Memory B cell (primary cell): ENCODE measurements at regions not wholly inside any gene's neighbourhood (a gene's known extent, or its start where the extent isn't known, plus 50 kb on each side); places are given as distances from the start of the nearest gene placed in this dataset.
"Not testable (repeated sequence)": the region's sequence is repeated elsewhere in the genome, so short reads cannot be mapped to it uniquely, and the experiment has no call there.

Experiments used
- ATAC-seq: fragments of 150-1000 bp; cut with Tn5 transposase; 2 replicates; pipeline ENCODE4 v1.10.0; 2021; ENCODE audit warnings: low read depth, mild to moderate bottlenecking, moderate library complexity
- DNase-seq, 2 donors: peaks; one replicate each; pipeline ENCODE4 v3.0.0; 2022; ENCODE audit warnings: low spot score in 2 of 2
- H3K27ac Mint-ChIP-seq: one replicate; pipeline ENCODE4 v1.8.0; 2022; ENCODE audit warnings: mild to moderate bottlenecking, moderate library complexity, mixed read lengths
- H3K27me3 Mint-ChIP-seq: one replicate; pipeline ENCODE4 v1.8.0; 2022; ENCODE audit warnings: mixed read lengths
- H3K36me3 Mint-ChIP-seq: one replicate; pipeline ENCODE4 v1.8.0; 2022; ENCODE audit warnings: mild to moderate bottlenecking, mixed read lengths
- H3K4me1 Mint-ChIP-seq: one replicate; pipeline ENCODE4 v1.8.0; 2022; ENCODE audit warnings: mixed read lengths
- H3K4me3 Mint-ChIP-seq: one replicate; pipeline ENCODE4 v1.8.0; 2022; ENCODE audit warnings: mild to moderate bottlenecking, moderate library complexity, mixed read lengths
- H3K9me3 Mint-ChIP-seq: one replicate; pipeline ENCODE4 v1.8.0; 2022; ENCODE audit warnings: mixed read lengths

DNA sequence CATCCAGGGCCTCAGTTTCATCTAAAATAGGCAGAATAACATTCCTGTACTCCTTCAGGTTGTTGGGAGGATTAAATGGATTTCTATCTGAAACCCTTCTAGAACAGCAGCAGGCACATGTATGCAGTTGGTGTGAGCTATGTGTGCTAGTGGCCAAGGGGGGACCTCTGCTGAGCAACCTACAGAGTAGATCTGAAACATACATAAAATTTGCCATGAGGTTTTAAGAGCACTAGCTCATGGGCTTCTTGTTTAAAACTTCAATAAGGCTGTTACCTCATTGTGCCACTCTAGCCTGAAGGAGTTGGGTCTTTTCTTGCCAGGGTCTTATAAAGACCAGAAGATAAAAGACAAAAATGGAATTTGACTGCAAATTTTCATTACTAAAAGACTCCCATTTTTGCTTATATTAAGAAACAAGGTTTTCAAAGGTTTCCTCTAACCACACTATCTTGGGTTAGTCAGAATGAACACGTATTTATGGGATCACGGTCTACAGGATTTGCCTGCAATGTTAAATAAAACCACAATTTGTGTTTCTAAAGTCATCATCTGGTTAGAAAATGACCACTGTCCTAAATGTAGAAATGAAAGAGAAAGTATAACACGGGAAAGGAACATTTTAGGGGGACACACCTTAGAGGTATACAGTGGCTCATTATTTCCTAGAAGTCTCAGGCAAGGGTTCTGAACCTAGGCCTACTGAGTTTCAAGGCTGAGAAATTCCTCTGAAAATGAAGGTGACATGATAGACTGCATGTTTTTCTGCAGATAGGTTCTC, 144.9 kb upstream of the OLIG3 start:
- Mint-ChIP-seq H3K27ac (peak overlapping the region; percentile 56), H3K4me1 (peaks cover 5% of the 10 kb centered on the region), H3K9me3 (no peaks in the 10 kb centered on the region), H3K36me3 (no peaks in the 10 kb centered on the region), H3K4me3 (no peak overlapping the region), H3K27me3 (no peaks in the 10 kb centered on the region)
- ATAC-seq (peak; percentile 38), DNase-seq (no peak)

DNA sequence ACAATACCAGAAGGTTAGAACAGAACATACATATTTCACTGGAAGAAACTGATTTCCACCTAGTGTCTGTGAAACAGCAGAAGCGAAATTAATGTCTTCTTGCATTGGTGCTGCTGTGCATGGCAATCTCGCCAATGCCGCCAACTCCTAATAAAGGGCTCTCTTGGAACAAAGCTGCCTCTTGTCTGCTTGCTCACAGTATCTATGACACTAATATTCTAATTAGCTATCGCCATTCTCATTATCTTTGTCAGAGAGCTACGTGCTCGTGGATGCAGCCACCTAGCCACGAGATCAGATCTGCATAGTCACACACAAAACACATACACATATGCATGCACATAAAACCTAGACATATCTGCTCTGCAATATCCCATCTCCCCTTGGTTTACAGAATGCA, 145.9 kb upstream of the OLIG3 start:
- no peaks in the 10 kb centered on the region for H3K27me3 Mint-ChIP-seq
- H3K27ac Mint-ChIP-seq, result no peak overlapping the region
- no peak overlapping the region for H3K4me3 Mint-ChIP-seq
- peaks cover 5% of the 10 kb centered on the region for H3K4me1 Mint-ChIP-seq
- H3K9me3 Mint-ChIP-seq, result no peaks in the 10 kb centered on the region
- DNase-seq (no peak), ATAC-seq (no peak)
- H3K36me3 Mint-ChIP-seq, result no peaks in the 10 kb centered on the region

DNA sequence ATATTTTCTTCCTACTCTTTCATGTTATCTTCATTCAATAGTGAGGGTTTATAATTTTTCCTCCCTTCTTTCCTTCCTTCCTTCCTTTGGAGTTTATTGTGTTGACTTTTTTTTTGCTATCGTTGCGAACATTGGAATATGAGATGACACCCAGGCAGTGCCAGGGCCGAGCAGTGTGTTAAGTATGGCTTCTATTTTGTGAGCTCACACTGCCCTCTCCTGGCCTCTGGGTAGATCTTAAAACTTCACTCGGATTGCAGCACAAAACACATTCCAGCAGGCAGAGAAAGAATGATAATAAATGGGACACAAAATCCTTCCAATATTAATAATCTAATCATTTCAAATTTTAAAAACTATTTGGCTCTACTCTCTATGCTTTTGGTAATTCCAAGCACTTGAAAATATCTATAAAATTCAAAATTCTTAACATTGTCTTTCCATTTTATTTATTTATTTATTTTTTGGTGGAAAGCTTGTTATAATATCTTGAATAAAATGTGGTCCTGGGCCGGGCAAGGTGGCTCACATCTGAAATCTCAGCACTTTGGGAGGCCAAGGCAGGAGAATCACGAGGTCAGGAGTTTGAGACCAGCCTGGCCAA, 147.4 kb upstream of the OLIG3 start:
- H3K27me3 Mint-ChIP-seq, result peaks cover 3% of the 10 kb centered on the region
- DNase-seq (peak; percentile 47 to 51), ATAC-seq (peak; percentile 92)
- H3K4me1 Mint-ChIP-seq, result peaks cover 5% of the 10 kb centered on the region
- no peak overlapping the region for H3K27ac Mint-ChIP-seq
- H3K9me3 Mint-ChIP-seq, result no peaks in the 10 kb centered on the region
- H3K4me3 Mint-ChIP-seq, result no peak overlapping the region
- no peaks in the 10 kb centered on the region for H3K36me3 Mint-ChIP-seq

DNA sequence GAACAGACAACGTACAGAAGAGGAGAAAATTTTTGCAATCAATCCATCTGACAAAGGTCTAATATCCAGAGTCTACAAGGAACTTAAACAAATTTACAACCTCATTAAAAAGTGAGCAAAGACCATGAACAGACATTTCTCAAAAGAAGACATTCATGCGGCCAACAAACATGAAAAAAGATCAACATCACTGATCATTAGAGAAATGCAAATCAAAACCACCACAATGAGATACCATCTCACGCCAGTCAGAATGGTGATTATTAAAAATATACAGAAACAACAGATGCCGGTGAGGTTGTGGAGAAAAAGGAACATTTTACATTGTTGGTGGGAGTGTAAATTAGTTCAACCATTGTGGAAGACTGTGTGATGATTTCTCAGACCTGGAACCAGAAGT, 149.0 kb upstream of the OLIG3 start:
- not testable (repeated sequence) for H3K9me3 Mint-ChIP-seq, H3K4me3 Mint-ChIP-seq, H3K27me3 Mint-ChIP-seq, H3K36me3 Mint-ChIP-seq, DNase-seq, ATAC-seq, H3K4me1 Mint-ChIP-seq, H3K27ac Mint-ChIP-seq

DNA sequence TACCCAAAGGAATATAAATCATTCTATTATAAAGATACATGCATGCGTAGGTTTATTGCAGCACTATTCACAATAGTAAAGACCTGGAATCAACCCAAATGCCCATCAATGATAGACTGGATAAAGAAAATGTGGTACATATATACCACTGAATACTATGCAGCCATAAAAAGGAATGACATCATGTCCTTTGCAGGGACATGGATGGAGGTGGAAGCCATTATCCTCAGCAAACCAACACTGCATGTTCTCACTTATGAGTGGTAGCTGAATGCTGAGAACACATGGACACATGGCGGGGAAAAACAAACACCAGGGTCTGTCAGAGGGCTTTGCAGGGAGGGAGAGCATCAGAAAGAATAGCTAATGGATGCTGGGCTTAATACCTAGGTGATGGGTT, 149.4 kb upstream of the OLIG3 start:
- not testable (repeated sequence) for DNase-seq, H3K36me3 Mint-ChIP-seq, ATAC-seq, H3K27me3 Mint-ChIP-seq, H3K9me3 Mint-ChIP-seq, H3K27ac Mint-ChIP-seq, H3K4me1 Mint-ChIP-seq, H3K4me3 Mint-ChIP-seq

DNA sequence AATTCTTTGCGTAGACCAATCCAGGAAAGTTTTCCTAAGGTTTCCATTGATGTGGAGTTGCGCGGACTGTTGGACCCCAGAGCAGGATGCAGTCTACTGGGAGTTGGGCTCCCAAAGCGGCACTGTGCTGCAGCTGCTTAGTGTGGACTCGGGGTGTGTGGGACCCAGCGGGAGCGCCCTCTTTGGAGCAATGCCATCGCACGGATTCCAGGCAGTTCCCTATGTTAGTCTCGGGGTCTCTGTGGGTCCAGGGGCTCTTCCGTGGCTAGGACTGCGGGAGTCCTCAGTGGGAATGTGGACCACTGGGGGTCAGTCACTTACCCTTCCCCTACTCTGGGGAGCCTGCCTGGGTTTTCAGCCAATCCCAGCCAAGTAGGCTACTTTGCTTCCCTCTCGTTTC, 151.7 kb upstream of the OLIG3 start:
- ATAC-seq, result no peak
- Mint-ChIP-seq H3K27ac (no peak overlapping the region), H3K4me3 (no peak overlapping the region), H3K27me3 (peaks cover 13% of the 10 kb centered on the region), H3K9me3 (peaks cover 3% of the 10 kb centered on the region), H3K36me3 (peaks cover 2% of the 10 kb centered on the region), H3K4me1 (no peaks in the 10 kb centered on the region)
- DNase-seq, result no peak

GRCh38 chr6:137646484-137646883, 152.3 kb upstream of the OLIG3 start:
- Mint-ChIP-seq H3K27me3 (peaks cover 13% of the 10 kb centered on the region), H3K27ac (no peak overlapping the region), H3K36me3 (peaks cover 2% of the 10 kb centered on the region), H3K9me3 (peaks cover 4% of the 10 kb centered on the region), H3K4me3 (no peak overlapping the region), H3K4me1 (no peaks in the 10 kb centered on the region)
- DNase-seq, result no peak
- no peak for ATAC-seq

DNA sequence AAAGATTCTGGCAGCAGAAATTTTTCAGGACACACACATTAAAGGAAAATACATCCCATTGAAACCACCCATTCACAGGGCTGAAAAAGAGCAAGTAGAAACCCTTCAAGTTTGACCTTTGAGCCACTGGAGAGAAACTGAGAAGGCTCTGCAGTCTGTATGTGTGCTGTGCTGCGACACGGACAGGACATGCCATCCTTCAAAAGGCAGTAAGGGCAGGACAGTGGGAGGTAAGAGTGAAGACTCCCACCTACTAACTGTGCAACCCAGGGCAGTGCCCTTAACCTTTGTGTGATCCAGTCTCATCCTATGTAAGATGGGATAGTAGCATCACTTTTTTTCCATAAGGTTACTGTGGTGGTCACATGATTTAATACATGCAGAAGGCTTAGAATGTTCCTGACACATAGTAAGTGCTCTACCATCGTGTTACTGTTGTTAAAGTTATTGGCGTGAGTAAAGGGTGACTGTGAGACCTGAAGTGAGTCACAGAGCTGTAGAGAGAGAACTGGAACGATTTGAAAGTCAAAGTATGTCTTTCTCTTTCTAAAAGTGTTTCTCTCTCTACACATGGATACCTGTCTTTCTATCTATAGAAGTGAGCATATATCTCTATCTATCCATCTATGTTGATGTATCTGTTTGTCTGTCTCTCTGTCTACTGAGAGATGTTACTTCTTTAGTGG, 153.7 kb upstream of the OLIG3 start:
- Mint-ChIP-seq H3K4me3 (no peak overlapping the region), H3K27me3 (peaks cover 13% of the 10 kb centered on the region), H3K27ac (no peak overlapping the region), H3K4me1 (no peaks in the 10 kb centered on the region), H3K9me3 (peaks cover 7% of the 10 kb centered on the region), H3K36me3 (peaks cover 4% of the 10 kb centered on the region)
- ATAC-seq, result no peak
- no peak for DNase-seq

DNA sequence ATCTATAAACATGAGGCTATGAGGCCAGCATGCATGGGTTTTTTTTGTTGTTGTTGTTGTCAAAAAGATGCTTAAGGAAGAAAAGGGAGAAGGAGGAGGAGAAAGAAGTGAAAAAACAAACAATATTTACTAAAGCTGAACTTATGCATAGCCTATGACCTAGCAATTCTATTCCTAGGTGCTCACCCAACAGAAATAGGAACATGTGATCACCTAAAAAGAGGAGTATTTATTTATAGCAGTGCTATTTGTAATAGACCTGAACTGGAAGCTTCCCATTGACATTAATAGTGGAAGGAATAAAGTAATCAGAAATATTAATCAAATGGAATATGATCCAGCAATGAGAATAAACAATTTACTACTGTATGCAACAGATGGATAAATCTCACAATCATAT, 156.5 kb upstream of the OLIG3 start:
- H3K4me1 Mint-ChIP-seq, result no peaks in the 10 kb centered on the region
- H3K27me3 Mint-ChIP-seq, result peaks cover 13% of the 10 kb centered on the region
- no peak overlapping the region for H3K4me3 Mint-ChIP-seq
- no peak for ATAC-seq
- no peak overlapping the region for H3K27ac Mint-ChIP-seq
- no peak for DNase-seq
- peaks cover 10% of the 10 kb centered on the region for H3K9me3 Mint-ChIP-seq
- H3K36me3 Mint-ChIP-seq, result peaks cover 4% of the 10 kb centered on the region

DNA sequence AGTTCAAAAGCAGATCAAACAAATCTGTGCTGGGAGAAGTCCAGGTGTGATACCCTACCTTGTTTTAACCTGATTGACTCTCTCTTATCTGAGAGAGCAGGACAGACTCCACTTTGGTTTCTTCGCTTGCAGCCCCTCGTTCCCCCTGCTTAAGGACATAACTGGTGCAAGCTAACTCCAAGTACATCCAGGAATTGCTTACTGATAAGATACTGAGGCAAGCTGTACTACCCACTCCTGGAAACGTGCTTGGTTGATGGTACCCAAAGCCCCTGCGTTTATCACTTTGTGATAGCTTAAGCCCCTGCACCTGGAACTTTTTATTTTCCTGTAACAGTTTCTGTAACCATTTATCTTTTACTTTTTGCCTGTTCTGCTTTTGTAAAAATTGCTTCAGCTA, 157.0 kb upstream of the OLIG3 start:
- ATAC-seq (no peak), DNase-seq (no peak)
- H3K27me3 Mint-ChIP-seq, result peaks cover 12% of the 10 kb centered on the region
- no peaks in the 10 kb centered on the region for H3K4me1 Mint-ChIP-seq
- peaks cover 10% of the 10 kb centered on the region for H3K9me3 Mint-ChIP-seq
- no peak overlapping the region for H3K4me3 Mint-ChIP-seq
- H3K36me3 Mint-ChIP-seq, result peaks cover 4% of the 10 kb centered on the region
- no peak overlapping the region for H3K27ac Mint-ChIP-seq

GRCh38 chr6:137651591-137652335, 157.6 kb upstream of the OLIG3 start:
- H3K27me3 Mint-ChIP-seq, result peaks cover 10% of the 10 kb centered on the region
- no peak overlapping the region for H3K4me3 Mint-ChIP-seq
- no peak overlapping the region for H3K27ac Mint-ChIP-seq
- H3K36me3 Mint-ChIP-seq, result peaks cover 4% of the 10 kb centered on the region
- H3K9me3 Mint-ChIP-seq, result peaks cover 10% of the 10 kb centered on the region
- ATAC-seq (no peak), DNase-seq (no peak)
- H3K4me1 Mint-ChIP-seq, result no peaks in the 10 kb centered on the region

GRCh38 chr6:137652961-137653705, 158.9 kb upstream of the OLIG3 start:
- H3K4me3 Mint-ChIP-seq, result no peak overlapping the region
- ATAC-seq, result no peak
- H3K27ac Mint-ChIP-seq, result no peak overlapping the region
- H3K4me1 Mint-ChIP-seq, result no peaks in the 10 kb centered on the region
- peaks cover 10% of the 10 kb centered on the region for H3K9me3 Mint-ChIP-seq
- H3K36me3 Mint-ChIP-seq, result peaks cover 4% of the 10 kb centered on the region
- DNase-seq, result no peak
- H3K27me3 Mint-ChIP-seq, result peaks cover 4% of the 10 kb centered on the region

GRCh38 chr6:137653706-137654059, 159.5 kb upstream of the OLIG3 start:
- ATAC-seq (no peak), DNase-seq (no peak)
- H3K4me1 Mint-ChIP-seq, result no peaks in the 10 kb centered on the region
- peaks cover 4% of the 10 kb centered on the region for H3K36me3 Mint-ChIP-seq
- peaks cover 7% of the 10 kb centered on the region for H3K27me3 Mint-ChIP-seq
- peaks cover 10% of the 10 kb centered on the region for H3K9me3 Mint-ChIP-seq
- no peak overlapping the region for H3K27ac Mint-ChIP-seq
- H3K4me3 Mint-ChIP-seq, result no peak overlapping the region
